ENCODE measurements at regions not wholly inside any gene's neighbourhood (a gene's known extent, or its start where the extent isn't known, plus 50 kb on each side); places are given as distances from the start of the nearest gene placed in this dataset.

GRCh38 chr2:239824046-239824694 lies 201.0 kb downstream of the NDUFA10 start:
- H3K9me3 ChIP-seq (replicated peaks in 1 of 2; ENCODE audit: control insufficient read depth in 1 of 2, insufficient read depth in 1 of 2, low read length in 2 of 2), result no peaks in the 10 kb centered on the region
- 73% methylated on average over 8 of the region's 11 CpGs for WGBS (ENCODE audit: insufficient coverage)
- H3K27me3 ChIP-seq (ENCODE audit: control insufficient read depth in 2 of 2, insufficient read depth in 2 of 2, low read length in 2 of 2), result no peaks in the 10 kb centered on the region
- no peak overlapping the region for H3K4me3 ChIP-seq (replicated peaks in 1 of 3; ENCODE audit: low read depth in 2 of 3, low read length in 3 of 3)
- Mint-ChIP-seq H3K27me3 (ENCODE audit: low read depth in 3 of 3) (peaks cover 17 to 23% (median 21%) of the 10 kb centered on the region in 3 donors), H3K9me3 (peaks cover 0 to 2% (median 0%) of the 10 kb centered on the region in 7 donors), H3K36me3 (no peaks in the 10 kb centered on the region), H3K27ac (no peak overlapping the region), H3K4me1 (peaks cover 5% of the 10 kb centered on the region), H3K4me3 (peak overlapping the region in 1 of 2 donors; percentile 40)
- H3K27ac ChIP-seq (ENCODE audit: low read depth in 1 of 2, low read length in 2 of 2), result no peak overlapping the region
- no peak overlapping the region for H3K4me2 ChIP-seq (replicated peaks; ENCODE audit: extremely low read depth, low read length, poor library complexity, severe bottlenecking)
- peak in 2 of 3 donors; percentile 4 to 10 for DNase-seq
- H3K4me1 ChIP-seq (ENCODE audit: control insufficient read depth in 1 of 2, insufficient read depth in 2 of 2, low read length in 2 of 2), result no peaks in the 10 kb centered on the region
- no peaks in the 10 kb centered on the region for H3K79me2 ChIP-seq (ENCODE audit: insufficient read depth, low read length)
- H4K20me1 ChIP-seq (ENCODE audit: insufficient read depth, low read length), result no peaks in the 10 kb centered on the region
- intact Hi-C loops (cut with micrococcal nuclease), result loop anchor here in 1 of 2 donors (10.0 kb wide), 1 partner anchor 171 kb away; no protein-coding TSS in a partner anchor
- TF ChIP-seq CTCF (IDR thresholded peaks at IDR 0.05), result peak; percentile 7
- no peak overlapping the region for H2AFZ ChIP-seq (ENCODE audit: insufficient read depth, low read depth, low read length, poor library complexity, severe bottlenecking)
- no peak overlapping the region for H3K9ac ChIP-seq (ENCODE audit: insufficient read depth, low read length, poor library complexity, severe bottlenecking)
- H3K36me3 ChIP-seq (replicated peaks in 1 of 2; ENCODE audit: control insufficient read depth in 1 of 2, insufficient read depth in 2 of 2, low read length in 2 of 2), result no peaks in the 10 kb centered on the region

GRCh38 chr2:239822146-239822831 lies 202.9 kb downstream of the NDUFA10 start:
- Histone ChIP-seq H3K9me3 (replicated peaks in 1 of 2; ENCODE audit: control insufficient read depth in 1 of 2, insufficient read depth in 1 of 2, low read length in 2 of 2) (no peaks in the 10 kb centered on the region), H3K27ac (ENCODE audit: low read depth in 1 of 2, low read length in 2 of 2) (no peak overlapping the region), H2AFZ (ENCODE audit: insufficient read depth, low read depth, low read length, poor library complexity, severe bottlenecking) (no peak overlapping the region), H3K27me3 (ENCODE audit: control insufficient read depth in 2 of 2, insufficient read depth in 2 of 2, low read length in 2 of 2) (no peaks in the 10 kb centered on the region), H4K20me1 (ENCODE audit: insufficient read depth, low read length) (no peaks in the 10 kb centered on the region), H3K36me3 (replicated peaks in 1 of 2; ENCODE audit: control insufficient read depth in 1 of 2, insufficient read depth in 2 of 2, low read length in 2 of 2) (no peaks in the 10 kb centered on the region), H3K79me2 (ENCODE audit: insufficient read depth, low read length) (no peaks in the 10 kb centered on the region), H3K4me1 (ENCODE audit: control insufficient read depth in 1 of 2, insufficient read depth in 2 of 2, low read length in 2 of 2) (no peaks in the 10 kb centered on the region), H3K4me2 (replicated peaks; ENCODE audit: extremely low read depth, low read length, poor library complexity, severe bottlenecking) (no peak overlapping the region), H3K4me3 (replicated peaks in 1 of 3; ENCODE audit: low read depth in 2 of 3, low read length in 3 of 3) (no peak overlapping the region), H3K9ac (ENCODE audit: insufficient read depth, low read length, poor library complexity, severe bottlenecking) (no peak overlapping the region)
- Mint-ChIP-seq H3K36me3 (no peaks in the 10 kb centered on the region), H3K9me3 (peaks cover 0 to 2% (median 0%) of the 10 kb centered on the region in 7 donors), H3K27me3 (ENCODE audit: low read depth in 3 of 3) (peaks cover 15 to 27% (median 20%) of the 10 kb centered on the region in 3 donors), H3K4me3 (no peak overlapping the region), H3K4me1 (peaks cover 5% of the 10 kb centered on the region), H3K27ac (no peak overlapping the region)
- no peak for TF ChIP-seq CTCF (IDR thresholded peaks at IDR 0.05)
- WGBS (ENCODE audit: insufficient coverage), result 92% methylated on average over 15 of the region's 16 CpGs
- DNase-seq, result no peak
- intact Hi-C loops (cut with micrococcal nuclease), result loop anchor here in 1 of 2 donors (10.0 kb wide), 1 partner anchor 173 kb away; no protein-coding TSS in a partner anchor
